SK-N-SH treated with all-trans-retinoic acid at 6 μM for 48 hours (cell line): ENCODE measurements at regions not wholly inside any gene's neighbourhood (a gene's known extent, or its start where the extent isn't known, plus 50 kb on each side); places are given as distances from the start of the nearest gene placed in this dataset.

Source experiments
- ISL1 ChIP-seq: fragments of 250-450 bp; sonication (Bioruptor Pico); IDR thresholded peaks from 2 replicates; pipeline ENCODE4 v2.1.2; 2022; ENCODE audit warnings: mild to moderate bottlenecking, moderate library complexity
- PATZ1 ChIP-seq: fragments of 250-450 bp; sonication (Bioruptor Pico); IDR thresholded peaks from 2 replicates; pipeline ENCODE4 v1.8.0; 2020; ENCODE audit warnings: mild to moderate bottlenecking, moderate library complexity, borderline replicate concordance
- PPARA ChIP-seq: fragments of 250-450 bp; sonication (Bioruptor Pico); IDR thresholded peaks from 2 replicates; pipeline ENCODE4 v1.5.0; 2020; ENCODE audit warnings: mild to moderate bottlenecking, borderline replicate concordance
- RARB ChIP-seq: fragments of 250-450 bp; sonication (Bioruptor Pico); IDR thresholded peaks from 2 replicates; pipeline ENCODE4 v1.8.0; 2021; ENCODE audit warnings: mild to moderate bottlenecking, moderate library complexity
- ZFP30 ChIP-seq: fragments of 450-650 bp; formaldehyde crosslinking; IDR thresholded peaks from 2 replicates; pipeline ENCODE4 v1.5.0; 2022; ENCODE audit warnings: mild to moderate bottlenecking, moderate library complexity

- TF ChIP-seq RARB, result no peak
- TF ChIP-seq PPARA (CRISPR knock-in tag), result no peak
- TF ChIP-seq PATZ1 (CRISPR knock-in tag), result no peak
- TF ChIP-seq ZFP30 (CRISPR knock-in tag), result no peak
- TF ChIP-seq ISL1 (CRISPR knock-in tag), result no peak
Observed at GRCh38 chr13:111047326-111047725, 67.8 kb upstream of the ARHGEF7 start.
